ENCODE measurements at regions not wholly inside any gene's neighbourhood (a gene's known extent, or its start where the extent isn't known, plus 50 kb on each side); places are given as distances from the start of the nearest gene placed in this dataset.

DNA sequence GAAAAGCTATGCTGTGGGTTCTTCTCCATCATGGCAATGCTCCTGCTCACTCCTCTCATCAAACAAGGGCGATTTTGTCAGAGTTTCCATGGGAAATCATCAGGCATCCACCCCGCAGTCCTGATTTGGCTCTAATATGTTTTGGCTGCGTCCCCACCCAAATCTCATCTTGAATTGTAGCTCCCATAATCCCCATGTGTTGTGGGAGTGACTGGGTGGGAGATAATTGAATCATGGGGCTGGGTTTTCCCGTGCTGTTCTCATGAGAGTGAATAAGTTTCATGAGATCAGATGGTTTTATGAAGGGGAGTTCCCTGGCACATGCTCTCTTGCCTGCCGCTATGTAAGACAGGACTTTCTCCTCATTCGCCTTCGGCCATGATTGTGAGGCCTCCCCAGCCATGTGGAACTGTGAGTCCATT lies 163.8 kb downstream of the GADD45G start:
- TF ChIP-seq, protein P1, sequence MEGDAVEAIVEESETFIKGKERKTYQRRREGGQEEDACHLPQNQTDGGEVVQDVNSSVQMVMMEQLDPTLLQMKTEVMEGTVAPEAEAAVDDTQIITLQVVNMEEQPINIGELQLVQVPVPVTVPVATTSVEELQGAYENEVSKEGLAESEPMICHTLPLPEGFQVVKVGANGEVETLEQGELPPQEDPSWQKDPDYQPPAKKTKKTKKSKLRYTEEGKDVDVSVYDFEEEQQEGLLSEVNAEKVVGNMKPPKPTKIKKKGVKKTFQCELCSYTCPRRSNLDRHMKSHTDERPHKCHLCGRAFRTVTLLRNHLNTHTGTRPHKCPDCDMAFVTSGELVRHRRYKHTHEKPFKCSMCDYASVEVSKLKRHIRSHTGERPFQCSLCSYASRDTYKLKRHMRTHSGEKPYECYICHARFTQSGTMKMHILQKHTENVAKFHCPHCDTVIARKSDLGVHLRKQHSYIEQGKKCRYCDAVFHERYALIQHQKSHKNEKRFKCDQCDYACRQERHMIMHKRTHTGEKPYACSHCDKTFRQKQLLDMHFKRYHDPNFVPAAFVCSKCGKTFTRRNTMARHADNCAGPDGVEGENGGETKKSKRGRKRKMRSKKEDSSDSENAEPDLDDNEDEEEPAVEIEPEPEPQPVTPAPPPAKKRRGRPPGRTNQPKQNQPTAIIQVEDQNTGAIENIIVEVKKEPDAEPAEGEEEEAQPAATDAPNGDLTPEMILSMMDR (IDR thresholded peaks at IDR 0.05; ENCODE audit: poor library complexity) = no peak
- no peak for TF ChIP-seq EZH2phosphoT487 (IDR thresholded peaks at IDR 0.05; ENCODE audit: low read depth, severe bottlenecking, unreplicated experiment)
- TF ChIP-seq EZH2 (IDR thresholded peaks at IDR 0.05; ENCODE audit: borderline replicate concordance) = no peak

All from hepatocyte (in vitro differentiated cells).